ENCODE measurements at regions not wholly inside any gene's neighbourhood (a gene's known extent, or its start where the extent isn't known, plus 50 kb on each side); places are given as distances from the start of the nearest gene placed in this dataset.

DNA sequence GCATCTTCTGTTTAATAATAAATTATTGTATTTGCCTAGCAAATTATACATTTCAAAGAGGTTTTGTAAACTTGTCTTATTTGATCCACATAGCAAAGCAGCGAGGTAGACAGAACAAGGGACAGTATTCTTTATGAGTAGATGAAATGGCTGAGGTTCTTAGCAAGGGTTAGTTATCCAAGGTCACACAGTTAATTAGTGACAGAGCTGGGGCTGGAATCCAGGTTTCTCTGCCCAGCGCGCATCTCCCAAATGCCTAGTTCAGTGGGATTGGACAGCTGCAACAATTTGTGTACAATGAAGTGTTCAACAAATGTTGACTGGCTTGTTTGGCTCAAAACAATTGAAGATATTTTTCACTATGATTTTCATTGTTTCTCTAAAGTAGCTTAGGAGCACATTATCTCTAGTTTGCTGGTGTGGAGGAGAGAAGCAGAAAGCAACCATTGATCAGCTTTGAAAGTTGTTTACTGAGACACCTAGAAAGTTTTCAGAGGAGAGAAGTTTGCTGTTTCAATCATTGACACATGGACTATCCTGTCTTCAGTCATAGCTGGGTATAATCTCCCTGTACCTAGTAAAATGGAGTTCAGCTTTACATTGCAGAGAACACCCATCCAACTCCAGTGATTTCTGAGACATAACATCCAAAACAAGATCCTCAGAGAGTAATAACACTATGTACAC lies 270.6 kb downstream of the FAT3 start:
- 13% methylated on average over 3 of the region's 3 CpGs for WGBS, 2 donors
- peak; percentile 89 for ATAC-seq
- DNase-seq: peak; percentile 22 to 52 (median 34)

DNA sequence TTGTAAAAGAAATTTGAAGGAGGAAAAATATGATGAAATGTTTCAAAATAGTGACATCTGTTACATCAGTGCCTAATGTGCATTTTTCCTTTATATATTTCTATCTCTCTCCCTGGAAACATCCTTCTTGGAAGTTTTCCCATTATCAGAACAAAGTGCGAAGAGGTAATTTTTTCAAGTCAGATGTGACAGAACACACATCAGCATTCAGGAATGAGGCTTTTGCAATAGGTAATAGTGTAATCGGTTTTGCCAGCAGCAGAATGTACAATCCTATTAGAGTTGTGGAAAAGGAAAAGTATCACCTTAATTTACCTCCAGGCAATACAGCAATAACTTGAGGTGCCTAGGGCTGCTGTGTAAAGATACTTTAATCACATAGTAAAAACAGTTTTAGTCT lies 275.8 kb downstream of the FAT3 start:
- intact Hi-C loops (cut with DNase I): no loop called here
- H3K4me1 ChIP-seq: peaks cover 27% of the 10 kb centered on the region
- DNase-seq (no peak), ATAC-seq (peak; percentile 28)
- TF ChIP-seq, protein P1, sequence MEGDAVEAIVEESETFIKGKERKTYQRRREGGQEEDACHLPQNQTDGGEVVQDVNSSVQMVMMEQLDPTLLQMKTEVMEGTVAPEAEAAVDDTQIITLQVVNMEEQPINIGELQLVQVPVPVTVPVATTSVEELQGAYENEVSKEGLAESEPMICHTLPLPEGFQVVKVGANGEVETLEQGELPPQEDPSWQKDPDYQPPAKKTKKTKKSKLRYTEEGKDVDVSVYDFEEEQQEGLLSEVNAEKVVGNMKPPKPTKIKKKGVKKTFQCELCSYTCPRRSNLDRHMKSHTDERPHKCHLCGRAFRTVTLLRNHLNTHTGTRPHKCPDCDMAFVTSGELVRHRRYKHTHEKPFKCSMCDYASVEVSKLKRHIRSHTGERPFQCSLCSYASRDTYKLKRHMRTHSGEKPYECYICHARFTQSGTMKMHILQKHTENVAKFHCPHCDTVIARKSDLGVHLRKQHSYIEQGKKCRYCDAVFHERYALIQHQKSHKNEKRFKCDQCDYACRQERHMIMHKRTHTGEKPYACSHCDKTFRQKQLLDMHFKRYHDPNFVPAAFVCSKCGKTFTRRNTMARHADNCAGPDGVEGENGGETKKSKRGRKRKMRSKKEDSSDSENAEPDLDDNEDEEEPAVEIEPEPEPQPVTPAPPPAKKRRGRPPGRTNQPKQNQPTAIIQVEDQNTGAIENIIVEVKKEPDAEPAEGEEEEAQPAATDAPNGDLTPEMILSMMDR (IDR thresholded peaks at IDR 0.05): no peak
- no peak for TF ChIP-seq POLR2A (IDR thresholded peaks at IDR 0.05)
- H3K27ac ChIP-seq: peak overlapping the region in 1 of 4 donors; percentile 19
- no peaks in the 10 kb centered on the region for H3K27me3 ChIP-seq
- H3K36me3 ChIP-seq (replicated peaks in 1 of 2; ENCODE audit: insufficient read depth in 1 of 2, low read depth in 2 of 2): no peaks in the 10 kb centered on the region
- no peak overlapping the region for H3K4me3 ChIP-seq
- H3K9me3 ChIP-seq: no peaks in the 10 kb centered on the region
- whole genome bisulfite sequencing, 2 donors: 49 to 65% methylated on average over 2 of the region's 2 CpGs

More for the DNA sequence above, 270.6 kb downstream of the FAT3 start:
- Histone ChIP-seq H3K4me1 (peaks cover 19% of the 10 kb centered on the region), H3K9me3 (no peaks in the 10 kb centered on the region), H3K4me3 (no peak overlapping the region), H3K27ac (peak overlapping the region in 2 of 4 donors; percentile 3 to 17), H3K36me3 (replicated peaks in 1 of 2; ENCODE audit: insufficient read depth in 1 of 2, low read depth in 2 of 2) (no peaks in the 10 kb centered on the region), H3K27me3 (no peaks in the 10 kb centered on the region)
- TF ChIP-seq POLR2A (IDR thresholded peaks at IDR 0.05): no peak
- TF ChIP-seq, protein P1 (IDR thresholded peaks at IDR 0.05): no peak
- intact Hi-C loops (cut with DNase I): no loop called here

DNA sequence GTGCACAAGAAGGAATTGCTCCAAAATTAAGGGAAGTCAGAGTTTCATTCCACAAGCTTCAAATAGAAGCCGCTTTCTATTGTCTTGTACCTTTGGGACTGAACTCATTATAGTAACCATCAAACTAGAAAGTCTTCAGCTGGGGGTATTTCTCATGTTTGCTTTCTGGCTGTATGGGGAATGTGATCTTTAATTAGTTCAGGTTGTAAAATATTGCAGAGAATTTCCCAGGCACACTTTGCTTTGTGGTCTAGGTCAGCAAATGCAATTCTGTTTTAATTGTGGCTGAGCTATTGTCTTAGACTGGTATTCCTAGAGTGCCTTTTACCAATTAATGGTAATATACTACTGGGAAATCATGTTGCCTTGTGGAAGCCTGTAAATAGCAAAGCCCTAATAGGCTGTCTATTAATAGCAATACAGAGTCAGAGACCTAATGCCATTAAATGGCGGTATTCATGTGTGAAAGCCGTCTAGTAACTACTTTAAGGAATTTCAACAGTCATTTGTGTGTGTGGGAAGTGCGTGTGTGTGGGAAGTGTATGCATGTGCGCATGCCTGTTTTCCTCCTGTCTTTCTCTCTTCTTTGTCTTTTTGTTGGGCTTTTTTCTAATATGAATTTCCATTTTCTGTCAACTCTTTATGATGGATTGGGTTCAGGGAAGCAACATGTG lies 276.6 kb downstream of the FAT3 start:
- no peak for DNase-seq
- intact Hi-C loops (cut with DNase I): no loop called here
- H3K9me3 ChIP-seq: no peaks in the 10 kb centered on the region
- 82 to 85% methylated on average over 5 of the region's 5 CpGs for WGBS, 2 donors
- no peak for TF ChIP-seq POLR2A (IDR thresholded peaks at IDR 0.05)
- TF ChIP-seq, protein P1 (IDR thresholded peaks at IDR 0.05): no peak
- no peaks in the 10 kb centered on the region for H3K27me3 ChIP-seq
- H3K4me3 ChIP-seq: no peak overlapping the region
- ATAC-seq: no peak
- peaks cover 23% of the 10 kb centered on the region for H3K4me1 ChIP-seq
- peak overlapping the region in 1 of 4 donors; percentile 19 for H3K27ac ChIP-seq
- no peaks in the 10 kb centered on the region for H3K36me3 ChIP-seq (replicated peaks in 1 of 2; ENCODE audit: insufficient read depth in 1 of 2, low read depth in 2 of 2)

DNA sequence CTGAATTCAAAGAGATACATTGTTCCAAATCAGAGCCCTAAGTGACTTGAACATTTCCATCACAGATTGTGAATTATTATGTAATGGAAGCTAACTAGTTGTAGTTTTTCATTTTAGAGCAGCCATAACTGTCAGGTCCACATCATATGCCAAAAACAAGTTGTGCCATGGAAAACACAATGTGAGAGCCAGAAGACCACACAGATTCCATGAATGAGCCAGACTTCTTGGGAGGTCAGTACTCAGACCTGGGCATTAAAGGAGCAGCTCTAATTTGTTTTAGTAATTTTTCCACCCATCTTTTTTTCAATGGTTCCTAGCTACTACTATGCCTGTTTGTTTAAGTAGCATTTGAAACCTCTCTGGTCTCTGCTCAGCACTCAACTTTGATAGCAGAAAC lies 279.4 kb downstream of the FAT3 start:
- Histone ChIP-seq H3K9me3 (no peaks in the 10 kb centered on the region), H3K4me1 (peaks cover 23% of the 10 kb centered on the region), H3K27ac (peak overlapping the region; percentile 1 to 60 (median 35)), H3K4me3 (no peak overlapping the region), H3K36me3 (replicated peaks in 1 of 2; ENCODE audit: insufficient read depth in 1 of 2, low read depth in 2 of 2) (no peaks in the 10 kb centered on the region), H3K27me3 (no peaks in the 10 kb centered on the region)
- ATAC-seq (peak; percentile 20), DNase-seq (no peak)
- intact Hi-C loops (cut with DNase I): no loop called here
- TF ChIP-seq, protein P1 (IDR thresholded peaks at IDR 0.05): no peak
- TF ChIP-seq POLR2A (IDR thresholded peaks at IDR 0.05): no peak

Measured in body of pancreas (tissue), 4 donors.